Psoas muscle (tissue), 7 donors: ENCODE measurements at regions not wholly inside any gene's neighbourhood (a gene's known extent, or its start where the extent isn't known, plus 50 kb on each side); places are given as distances from the start of the nearest gene placed in this dataset.
A peak's percentile ranks its signal among the peaks of the same experiment; 100 is the strongest.
"Not testable (repeated sequence)": the region's sequence is repeated elsewhere in the genome, so short reads cannot be mapped to it uniquely, and the experiment has no call there.

Experiments used
- ATAC-seq, 4 donors: fragments of 200-7000 bp; cut with Tn5 transposase; one replicate each; pipeline ENCODE4 v1.9.1; 2020; ENCODE audit warnings: moderate library complexity in 3 of 4, mild to moderate bottlenecking in 2 of 4
- DNase-seq, 2 donors: peaks; one replicate each; pipeline ENCODE4 v3.0.0-alpha.2; 2020
- H3K27ac ChIP-seq: fragments of 200-600 bp; one replicate; pipeline ENCODE4 v1.8.0; 2022
- H3K27me3 ChIP-seq, 3 donors: fragments of 200-600 bp in 1 of 3; one replicate each; pipeline versions ENCODE4 v1.6.1 to v1.8.0; 2013 to 2022; ENCODE audit warnings: low read length in 2 of 3, mild to moderate bottlenecking in 2 of 3, moderate library complexity in 1 of 3; ENCODE audit not compliant: insufficient read depth in 3 of 3
- H3K36me3 ChIP-seq, 2 donors: fragments of 200-600 bp in 1 of 2; one replicate each; pipeline versions ENCODE4 v1.6.1 to v1.8.0; 2013 to 2022; ENCODE audit warnings: low read depth in 1 of 2, mild to moderate bottlenecking in 1 of 2, moderate library complexity in 1 of 2; ENCODE audit not compliant: insufficient read depth in 1 of 2
- H3K4me1 ChIP-seq: fragments of 200-600 bp; one replicate; pipeline ENCODE4 v1.8.0; 2022
- H3K4me3 ChIP-seq: fragments of 200-600 bp; one replicate; pipeline ENCODE4 v1.8.0; 2022; ENCODE audit warnings: mild to moderate bottlenecking
- H3K9me3 ChIP-seq: fragments of 200-600 bp; one replicate; pipeline ENCODE4 v1.8.0; 2022
- WGBS, 3 donors: extraction: QIAGEN DNeasy Blood & Tissue Kit; methylation state at CpG; one replicate each; pipeline versions ENCODE4 v1.1.6 to v1.1.7; 2013; 5-methylcytosine and 5-hydroxymethylcytosine counted together
- intact Hi-C, 2 donors: fragments of 100-400 bp; cut with DNase I; formaldehyde crosslinking; loops; one replicate each; pipeline versions ENCODE4 v1.11.0 to v1.14.2; 2022
- TF ChIP-seq, protein P1 (sequence below): fragments of 200-600 bp; IDR thresholded peaks from one replicate; pipeline ENCODE4 v1.8.0; 2022; ENCODE audit warnings: antibody characterized with exemption
- donor health status: healthy with polysubstance abuse.
- donor health status: DM: no; HTN: no; CAD: no; lungs with moderate emphysema.
- donor health status: Bipolar disorder and iron deficiency.
- donor health status: healthy.
- donor health status: DM: yes; HTN: yes; CAD: no.
- donor health status: DM: no; HTN: no; CAD: no.
- donor health status: DM: yes; HTN: yes; CAD: no.

DNA sequence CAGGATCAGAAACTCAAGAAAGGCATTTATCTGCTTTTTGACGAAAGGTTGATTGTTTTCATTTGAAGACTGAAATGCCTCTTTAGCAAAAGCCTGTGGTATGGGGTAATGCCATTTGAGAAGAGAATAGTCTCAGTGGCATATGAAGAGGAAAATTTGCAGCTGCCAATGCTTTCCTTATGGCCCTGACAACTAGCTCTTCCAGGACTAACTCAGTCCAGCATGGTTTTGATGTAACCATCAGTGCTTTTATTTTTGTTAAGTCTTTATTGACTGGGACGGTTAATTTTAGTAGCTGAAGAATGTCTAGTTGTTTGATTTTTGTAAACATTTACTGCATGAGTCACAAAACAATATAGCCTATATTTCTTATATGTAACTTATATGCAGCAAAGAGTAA lies 158.4 kb downstream of the LNPK start:
- ATAC-seq (no peak), DNase-seq (no peak)
- no peaks in the 10 kb centered on the region for H3K4me1 ChIP-seq
- H3K4me3 ChIP-seq: no peak overlapping the region
- TF ChIP-seq, protein P1, sequence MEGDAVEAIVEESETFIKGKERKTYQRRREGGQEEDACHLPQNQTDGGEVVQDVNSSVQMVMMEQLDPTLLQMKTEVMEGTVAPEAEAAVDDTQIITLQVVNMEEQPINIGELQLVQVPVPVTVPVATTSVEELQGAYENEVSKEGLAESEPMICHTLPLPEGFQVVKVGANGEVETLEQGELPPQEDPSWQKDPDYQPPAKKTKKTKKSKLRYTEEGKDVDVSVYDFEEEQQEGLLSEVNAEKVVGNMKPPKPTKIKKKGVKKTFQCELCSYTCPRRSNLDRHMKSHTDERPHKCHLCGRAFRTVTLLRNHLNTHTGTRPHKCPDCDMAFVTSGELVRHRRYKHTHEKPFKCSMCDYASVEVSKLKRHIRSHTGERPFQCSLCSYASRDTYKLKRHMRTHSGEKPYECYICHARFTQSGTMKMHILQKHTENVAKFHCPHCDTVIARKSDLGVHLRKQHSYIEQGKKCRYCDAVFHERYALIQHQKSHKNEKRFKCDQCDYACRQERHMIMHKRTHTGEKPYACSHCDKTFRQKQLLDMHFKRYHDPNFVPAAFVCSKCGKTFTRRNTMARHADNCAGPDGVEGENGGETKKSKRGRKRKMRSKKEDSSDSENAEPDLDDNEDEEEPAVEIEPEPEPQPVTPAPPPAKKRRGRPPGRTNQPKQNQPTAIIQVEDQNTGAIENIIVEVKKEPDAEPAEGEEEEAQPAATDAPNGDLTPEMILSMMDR: no peak
- 83 to 90% (median 88%) methylated on average over 2 of the region's 2 CpGs for WGBS, 3 donors
- no peaks in the 10 kb centered on the region for H3K9me3 ChIP-seq
- no peaks in the 10 kb centered on the region for H3K27me3 ChIP-seq
- H3K36me3 ChIP-seq: no peaks in the 10 kb centered on the region
- intact Hi-C loops: no loop called here
- no peak overlapping the region for H3K27ac ChIP-seq

DNA sequence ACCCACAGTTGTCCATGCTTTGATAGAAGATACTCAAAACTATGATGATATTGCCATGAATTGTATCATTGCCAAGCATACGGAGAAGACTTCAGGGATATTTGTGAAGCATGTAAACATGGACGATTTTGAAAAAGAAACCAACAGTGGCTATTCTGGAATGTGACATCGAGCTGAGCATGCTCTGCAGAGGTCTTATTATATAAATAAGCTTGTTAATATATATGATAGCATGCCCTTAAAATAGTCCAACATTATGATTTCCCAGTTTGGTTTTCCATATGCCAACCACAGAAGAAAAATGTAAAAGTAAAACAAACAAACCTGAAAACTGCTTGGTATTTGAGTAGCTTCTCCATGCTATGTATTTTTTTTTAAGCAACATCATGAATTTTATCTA lies 159.1 kb downstream of the LNPK start:
- no peaks in the 10 kb centered on the region for H3K9me3 ChIP-seq
- H3K27me3 ChIP-seq: no peaks in the 10 kb centered on the region
- no peak for ATAC-seq
- TF ChIP-seq, protein P1: no peak
- WGBS, 3 donors: 32 to 50% (median 43%) methylated on average over 3 of the region's 3 CpGs
- H3K27ac ChIP-seq: no peak overlapping the region
- no peak for DNase-seq
- H3K36me3 ChIP-seq: no peaks in the 10 kb centered on the region
- no peak overlapping the region for H3K4me3 ChIP-seq
- H3K4me1 ChIP-seq: no peaks in the 10 kb centered on the region
- intact Hi-C loops: no loop called here

GRCh38 chr2:175840765-175841164 lies 161.3 kb downstream of the LNPK start:
- H3K36me3 ChIP-seq, H3K9me3 ChIP-seq, H3K27ac ChIP-seq, ATAC-seq, H3K4me3 ChIP-seq, H3K4me1 ChIP-seq, intact Hi-C loops, DNase-seq, H3K27me3 ChIP-seq: not testable (repeated sequence)
- 89 to 91% (median 90%) methylated on average over 3 of the region's 3 CpGs for WGBS, 3 donors

GRCh38 chr2:175840256-175840655 lies 161.8 kb downstream of the LNPK start:
- DNase-seq (no peak), ATAC-seq (peak in 1 of 4 donors; percentile 37)
- no peaks in the 10 kb centered on the region for H3K27me3 ChIP-seq
- TF ChIP-seq, protein P1: no peak
- intact Hi-C loops: no loop called here
- H3K4me1 ChIP-seq: no peaks in the 10 kb centered on the region
- no peak overlapping the region for H3K4me3 ChIP-seq
- 25 to 44% (median 27%) methylated on average over 1 of the region's 1 CpG for WGBS, 3 donors
- H3K27ac ChIP-seq: no peak overlapping the region
- no peaks in the 10 kb centered on the region for H3K36me3 ChIP-seq
- no peaks in the 10 kb centered on the region for H3K9me3 ChIP-seq

GRCh38 chr2:175838979-175839378 lies 163.1 kb downstream of the LNPK start:
- Histone ChIP-seq H3K36me3 (no peaks in the 10 kb centered on the region), H3K27me3 (no peaks in the 10 kb centered on the region), H3K4me3 (no peak overlapping the region), H3K9me3 (no peaks in the 10 kb centered on the region), H3K4me1 (no peaks in the 10 kb centered on the region), H3K27ac (no peak overlapping the region)
- ATAC-seq (peak in 1 of 4 donors; percentile 33), DNase-seq (no peak)
- intact Hi-C loops: no loop called here
- 92 to 95% (median 95%) methylated on average over 2 of the region's 2 CpGs for WGBS, 3 donors
- TF ChIP-seq, protein P1: no peak
